GM12891 (cell line): ENCODE measurements at regions not wholly inside any gene's neighbourhood (a gene's known extent, or its start where the extent isn't known, plus 50 kb on each side); places are given as distances from the start of the nearest gene placed in this dataset.

Experiments used
- PAX5 ChIP-seq: IDR thresholded peaks from 2 replicates; pipeline ENCODE4 v1.6.1; 2011; ENCODE audit warnings: low read length, moderate library complexity, mild to moderate bottlenecking; ENCODE audit not compliant: insufficient read depth, severe bottlenecking
- POLR2A ChIP-seq: IDR thresholded peaks from 2 replicates; pipeline ENCODE4 v1.6.1; 2011; ENCODE audit warnings: low read depth, low read length, control low read depth
- POLR2AphosphoS5 ChIP-seq: IDR thresholded peaks from 2 replicates; pipeline ENCODE4 v1.6.1; 2011; ENCODE audit warnings: low read depth, low read length, control low read depth
- POU2F2 ChIP-seq: IDR thresholded peaks from 2 replicates; pipeline ENCODE4 v1.6.1; 2011; ENCODE audit warnings: low read depth, mild to moderate bottlenecking, control low read depth, low read length, moderate library complexity
- SPI1 ChIP-seq: IDR thresholded peaks from 2 replicates; pipeline ENCODE4 v1.6.1; 2011; ENCODE audit warnings: low read depth, low read length, control low read depth
- TAF1 ChIP-seq: IDR thresholded peaks from 2 replicates; pipeline ENCODE4 v1.6.1; 2011; ENCODE audit warnings: low read depth, low read length, control low read depth

DNA sequence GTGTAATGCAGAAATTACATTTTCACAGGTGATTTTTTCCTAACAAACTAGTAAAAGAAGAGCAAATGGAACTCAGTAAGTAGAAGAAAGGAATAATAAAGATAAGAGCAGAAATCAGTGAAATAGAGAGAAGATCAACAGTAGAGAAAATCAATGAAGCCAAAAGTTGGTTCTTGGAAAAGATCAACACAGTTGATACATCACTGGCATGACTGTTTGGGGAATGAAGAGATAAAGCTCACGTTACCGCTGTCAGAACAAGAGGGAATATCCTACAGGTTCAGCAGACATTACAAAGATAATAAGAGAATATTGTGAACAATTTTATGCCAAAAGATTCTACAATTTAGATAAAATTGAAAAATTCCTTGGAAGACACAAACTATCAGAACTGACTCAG, 146.4 kb downstream of the ACTR3B start:
- no peak for TF ChIP-seq POLR2AphosphoS5
- no peak for TF ChIP-seq POLR2A
- TF ChIP-seq TAF1: no peak
- TF ChIP-seq PAX5: no peak
- no peak for TF ChIP-seq SPI1
- TF ChIP-seq POU2F2: no peak
